Esophagus muscularis mucosa (tissue), 4 donors: ENCODE measurements at regions not wholly inside any gene's neighbourhood (a gene's known extent, or its start where the extent isn't known, plus 50 kb on each side); places are given as distances from the start of the nearest gene placed in this dataset.
A peak's percentile ranks its signal among the peaks of the same experiment; 100 is the strongest.

Source experiments
- DNase-seq: peaks from one replicate; pipeline ENCODE4 v3.0.0-alpha.2; 2017; ENCODE audit errors: extremely low spot score
- H3K27ac ChIP-seq, 4 donors: fragments of 200-600 bp; sonication (generic); replicated peaks in 1 of 4; 1 replicate in 3 of 4; 2 replicates in 1 of 4; pipeline ENCODE4 v1.5.1; 2016 to 2019; ENCODE audit warnings: mild to moderate bottlenecking in 1 of 4
- H3K27me3 ChIP-seq, 4 donors: fragments of 200-600 bp; sonication (generic); one replicate each; pipeline versions ENCODE4 v1.5.1 to v1.6.0; 2016 to 2019
- H3K36me3 ChIP-seq, 4 donors: fragments of 200-600 bp; sonication (generic); one replicate each; pipeline ENCODE4 v1.5.1; 2016 to 2019
- H3K4me1 ChIP-seq, 4 donors: fragments of 200-600 bp; sonication (generic); one replicate each; pipeline ENCODE4 v1.5.1; 2016 to 2019
- H3K4me3 ChIP-seq, 4 donors: fragments of 200-600 bp; sonication (generic); 1 replicate in 2 of 4; 2 replicates in 2 of 4; pipeline ENCODE4 v1.5.1; 2016 to 2019; ENCODE audit warnings: mild to moderate bottlenecking in 4 of 4, moderate library complexity in 1 of 4
- H3K9me3 ChIP-seq, 4 donors: fragments of 200-600 bp; sonication (generic); 1 replicate in 3 of 4; 2 replicates in 1 of 4; pipeline ENCODE4 v1.5.1; 2016 to 2019
- CTCF ChIP-seq, 3 experiments: fragments of 200-600 bp in 2 of 3; fragments of 450-650 bp in 1 of 3; sonication (generic) in 2 of 3; IDR thresholded peaks; one replicate each; pipeline ENCODE4 v1.5.1; 2017 to 2019; ENCODE audit warnings: antibody characterized with exemption in 3 of 3, mild to moderate bottlenecking in 2 of 3, moderate library complexity in 1 of 3
- EP300 ChIP-seq: sonication (generic); formaldehyde crosslinking; IDR thresholded peaks from one replicate; pipeline ENCODE4 v1.6.1; 2017; ENCODE audit warnings: antibody characterized with exemption
- POLR2A ChIP-seq: fragments of 450-650 bp; IDR thresholded peaks from one replicate; pipeline ENCODE4 v1.6.1; 2017; ENCODE audit warnings: antibody characterized with exemption, moderate library complexity, mild to moderate bottlenecking, low read depth
- POLR2AphosphoS5 ChIP-seq, 2 donors: sonication (generic); formaldehyde crosslinking; IDR thresholded peaks; one replicate each; pipeline ENCODE4 v1.6.1; 2017; ENCODE audit warnings: antibody characterized with exemption in 2 of 2
- WGBS: methylation state at CpG from one replicate; pipeline ENCODE4 v1.1.5; 2018; 5-methylcytosine and 5-hydroxymethylcytosine counted together
- intact Hi-C: fragments of 100-400 bp; cut with DNase I; formaldehyde crosslinking; loops from one replicate; pipeline ENCODE4 v1.15.1; 2023
- small RNA-seq, 3 donors: library from RNA; depleted of rRNA; stranded (forward); fragments of <200 nt; gene quantifications; one replicate each; pipeline ENCODE3, GENCODE V24; 2016

- Histone ChIP-seq H3K9me3 (no peaks in the 10 kb centered on the region), H3K4me1 (peaks cover 0 to 63% (median 55%) of the 10 kb centered on the region in 4 donors), H3K36me3 (no peaks in the 10 kb centered on the region), H3K4me3 (no peak overlapping the region), H3K27ac (peak overlapping the region; percentile 48 to 74 (median 67)), H3K27me3 (no peaks in the 10 kb centered on the region)
- whole genome bisulfite sequencing, result 0% methylated on average over 1 of the region's 1 CpG
- intact Hi-C loops, result loop anchor here (5.0 kb wide), 1 partner anchor 49 kb away; no protein-coding TSS in a partner anchor
- TF ChIP-seq CTCF (IDR thresholded peaks at IDR 0.05), result no peak
- TF ChIP-seq EP300, result no peak
- TF ChIP-seq POLR2AphosphoS5 (IDR thresholded peaks at IDR 0.05), result peak in 1 of 2 donors; percentile 48
- DNase-seq, result no peak
These were observed 54.9 kb upstream of the PDE5A start for GRCh38 chr4:119683518-119683917.

DNA sequence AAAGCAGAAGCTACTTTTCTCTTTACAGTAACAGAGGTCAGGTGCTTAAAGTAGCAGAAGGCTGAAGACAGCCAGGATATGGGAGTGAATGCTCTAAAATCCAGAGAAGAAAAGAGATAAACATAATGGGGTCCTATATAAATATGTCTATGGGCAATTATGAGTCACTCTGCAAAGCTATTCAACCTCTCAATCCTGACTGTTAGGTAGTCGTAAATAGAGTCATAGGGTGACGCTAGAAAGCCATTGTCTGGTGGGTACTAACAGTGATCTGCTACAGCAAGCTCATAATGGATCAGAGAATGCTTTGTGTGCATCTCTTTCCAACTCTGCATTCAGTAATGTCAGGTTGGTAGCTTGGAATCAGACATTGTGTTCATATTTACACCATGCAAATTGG is 53.5 kb upstream of the PDE5A start:
- Histone ChIP-seq H3K36me3 (no peaks in the 10 kb centered on the region), H3K27ac (peak overlapping the region; percentile 48 to 74 (median 65))
- intact Hi-C loops, result loop anchor here (5.0 kb wide), 1 partner anchor 50 kb away; no protein-coding TSS in a partner anchor

DNA sequence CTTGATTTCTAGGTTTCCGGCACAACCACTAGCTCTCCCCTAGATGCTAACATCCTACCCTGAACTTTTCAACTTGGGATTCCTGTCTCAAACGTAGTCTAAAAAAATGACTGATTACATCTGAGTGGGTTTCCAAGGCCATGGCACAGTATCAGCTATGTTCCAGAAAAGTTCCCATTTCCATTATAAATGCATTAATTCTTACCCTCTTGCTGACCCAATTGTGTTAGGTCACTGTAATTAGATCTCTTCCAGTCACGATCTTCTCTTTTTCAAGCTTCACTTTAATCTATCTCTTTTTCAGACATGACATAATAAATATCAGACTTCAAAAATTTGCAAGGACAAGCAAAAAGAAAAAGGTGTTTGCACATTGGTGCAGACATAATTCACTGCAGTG is 50.6 kb upstream of the PDE5A start:
- H3K27me3 ChIP-seq, result no peaks in the 10 kb centered on the region
- peaks cover 0 to 73% (median 50%) of the 10 kb centered on the region in 4 donors for H3K4me1 ChIP-seq
- no peak for DNase-seq
- H3K36me3 ChIP-seq, result no peaks in the 10 kb centered on the region
- TF ChIP-seq POLR2A, result no peak
- peak in 1 of 2 donors; percentile 19 for TF ChIP-seq POLR2AphosphoS5 (IDR thresholded peaks at IDR 0.05)
- H3K9me3 ChIP-seq, result no peaks in the 10 kb centered on the region
- intact Hi-C loops, result no loop called here
- WGBS, result 14% methylated on average over 3 of the region's 3 CpGs
- peak overlapping the region in 3 of 4 donors; percentile 35 to 45 (median 39) for H3K4me3 ChIP-seq
- H3K27ac ChIP-seq, result peak overlapping the region; percentile 64 to 75 (median 65)

More for the DNA sequence above, 53.5 kb upstream of the PDE5A start:
- Histone ChIP-seq H3K27me3 (no peaks in the 10 kb centered on the region), H3K9me3 (no peaks in the 10 kb centered on the region), H3K4me3 (no peak overlapping the region), H3K4me1 (peaks cover 0 to 68% (median 59%) of the 10 kb centered on the region in 4 donors)
- TF ChIP-seq POLR2AphosphoS5 (IDR thresholded peaks at IDR 0.05) (no peak), CTCF (IDR thresholded peaks at IDR 0.05) (no peak), POLR2A (no peak), EP300 (no peak)
- WGBS, result 53% methylated on average over 2 of the region's 2 CpGs
- DNase-seq, result no peak

GRCh38 chr4:119678761-119679160 is 50.2 kb upstream of the PDE5A start:
- Histone ChIP-seq H3K27ac (peak overlapping the region; percentile 64 to 75 (median 65)), H3K36me3 (no peaks in the 10 kb centered on the region), H3K4me3 (peak overlapping the region; percentile 15 to 45 (median 37)), H3K27me3 (no peaks in the 10 kb centered on the region), H3K4me1 (peaks cover 0 to 68% (median 46%) of the 10 kb centered on the region in 4 donors), H3K9me3 (no peaks in the 10 kb centered on the region)
- no peak for DNase-seq
- intact Hi-C loops, result no loop called here
- no peak for TF ChIP-seq CTCF (IDR thresholded peaks at IDR 0.05)
- no peak for TF ChIP-seq EP300
- no peak for TF ChIP-seq POLR2AphosphoS5 (IDR thresholded peaks at IDR 0.05)
- no peak for TF ChIP-seq POLR2A
- WGBS, result 35% methylated on average over 1 of the region's 1 CpG

Small RNA genes lying in the stretch of these regions (small RNA-seq; reads per million reads assigned to genes)
- 0 reads per million in 3 donors for gene RF00019
